Vagina (tissue), 2 donors: ENCODE measurements at regions not wholly inside any gene's neighbourhood (a gene's known extent, or its start where the extent isn't known, plus 50 kb on each side); places are given as distances from the start of the nearest gene placed in this dataset.

Experiments
- DNase-seq, 2 donors: peaks; one replicate each; pipeline ENCODE4 v3.0.0-alpha.2; 2017; ENCODE audit errors: extremely low spot score in 2 of 2
- H3K27ac ChIP-seq: fragments of 200-600 bp; sonication (generic); one replicate; pipeline ENCODE4 v1.5.1; 2019
- H3K27me3 ChIP-seq: fragments of 200-600 bp; sonication (generic); one replicate; pipeline ENCODE4 v1.5.1; 2019
- H3K36me3 ChIP-seq, 2 donors: fragments of 200-600 bp; sonication (generic); one replicate each; pipeline ENCODE4 v1.5.1; 2017 to 2019
- H3K4me1 ChIP-seq: fragments of 200-600 bp; sonication (generic); one replicate; pipeline ENCODE4 v1.5.1; 2019
- H3K4me3 ChIP-seq, 2 donors: fragments of 200-600 bp; sonication (generic); 1 replicate in 1 of 2; 2 replicates in 1 of 2; pipeline ENCODE4 v1.5.1; 2016 to 2019
- H3K9me3 ChIP-seq: fragments of 200-600 bp; sonication (generic); one replicate; pipeline ENCODE4 v1.5.1; 2019
- CTCF ChIP-seq, 3 experiments: fragments of 450-650 bp in 2 of 3; fragments of 200-600 bp in 1 of 3; sonication (generic) in 1 of 3; IDR thresholded peaks; one replicate each; pipeline ENCODE4 v1.5.1; 2017 to 2019; ENCODE audit warnings: antibody characterized with exemption in 3 of 3, mild to moderate bottlenecking in 2 of 3, moderate library complexity in 2 of 3
- POLR2A ChIP-seq, 2 donors: fragments of 450-650 bp; IDR thresholded peaks; one replicate each; pipeline ENCODE4 v1.6.1; 2017; ENCODE audit warnings: antibody characterized with exemption in 2 of 2, mild to moderate bottlenecking in 2 of 2, moderate library complexity in 2 of 2
- POLR2AphosphoS5 ChIP-seq, 2 donors: sonication (generic); formaldehyde crosslinking; IDR thresholded peaks; one replicate each; pipeline ENCODE4 v1.9.0; 2017; ENCODE audit warnings: antibody characterized with exemption in 2 of 2, mild to moderate bottlenecking in 2 of 2, low read depth in 1 of 2; ENCODE audit not compliant: insufficient read depth in 1 of 2
- intact Hi-C: fragments of 100-400 bp; cut with DNase I; formaldehyde crosslinking; loops from one replicate; pipeline ENCODE4 v1.15.1; 2023

- H3K27me3 ChIP-seq = no peaks in the 10 kb centered on the region
- TF ChIP-seq POLR2A (IDR thresholded peaks at IDR 0.05) (no peak), CTCF (IDR thresholded peaks at IDR 0.05) (no peak), POLR2AphosphoS5 (IDR thresholded peaks at IDR 0.05; ENCODE audit: insufficient read depth in 1 of 2, low read depth in 1 of 2) (no peak)
- no peaks in the 10 kb centered on the region for H3K4me1 ChIP-seq
- intact Hi-C loops = no loop called here
- DNase-seq = no peak
- H3K4me3 ChIP-seq = no peak overlapping the region
- H3K36me3 ChIP-seq = no peaks in the 10 kb centered on the region
- H3K9me3 ChIP-seq = no peaks in the 10 kb centered on the region
- no peak overlapping the region for H3K27ac ChIP-seq
These were observed 1573.4 kb downstream of the EFNA5 start for GRCh38 chr5:106097340-106097739.

- H3K27ac ChIP-seq = no peak overlapping the region
- no peaks in the 10 kb centered on the region for H3K27me3 ChIP-seq
- DNase-seq = no peak
- no peaks in the 10 kb centered on the region for H3K4me1 ChIP-seq
- TF ChIP-seq CTCF (IDR thresholded peaks at IDR 0.05) (no peak), POLR2AphosphoS5 (IDR thresholded peaks at IDR 0.05; ENCODE audit: insufficient read depth in 1 of 2, low read depth in 1 of 2) (no peak), POLR2A (IDR thresholded peaks at IDR 0.05) (no peak)
- H3K4me3 ChIP-seq = no peak overlapping the region
- H3K36me3 ChIP-seq = no peaks in the 10 kb centered on the region
- intact Hi-C loops = no loop called here
- H3K9me3 ChIP-seq = no peaks in the 10 kb centered on the region
These were observed 1575.9 kb downstream of the EFNA5 start for GRCh38 chr5:106094839-106095238.

GRCh38 chr5:106094204-106094607 is 1576.5 kb downstream of the EFNA5 start:
- no peak for DNase-seq
- Histone ChIP-seq H3K36me3 (no peaks in the 10 kb centered on the region), H3K4me3 (no peak overlapping the region), H3K27me3 (no peaks in the 10 kb centered on the region), H3K9me3 (no peaks in the 10 kb centered on the region), H3K27ac (no peak overlapping the region), H3K4me1 (no peaks in the 10 kb centered on the region)
- no peak for TF ChIP-seq POLR2AphosphoS5 (IDR thresholded peaks at IDR 0.05; ENCODE audit: insufficient read depth in 1 of 2, low read depth in 1 of 2)
- intact Hi-C loops = no loop called here

GRCh38 chr5:106093134-106093533 is 1577.6 kb downstream of the EFNA5 start:
- no peak overlapping the region for H3K4me3 ChIP-seq
- TF ChIP-seq POLR2AphosphoS5 (IDR thresholded peaks at IDR 0.05; ENCODE audit: insufficient read depth in 1 of 2, low read depth in 1 of 2) (no peak), CTCF (IDR thresholded peaks at IDR 0.05) (no peak)
- H3K4me1 ChIP-seq = no peaks in the 10 kb centered on the region
- H3K27me3 ChIP-seq = no peaks in the 10 kb centered on the region
- intact Hi-C loops = no loop called here
- H3K27ac ChIP-seq = no peak overlapping the region
- H3K9me3 ChIP-seq = no peaks in the 10 kb centered on the region
- H3K36me3 ChIP-seq = no peaks in the 10 kb centered on the region
- no peak for DNase-seq

- Histone ChIP-seq H3K36me3 (no peaks in the 10 kb centered on the region), H3K27ac (no peak overlapping the region), H3K9me3 (no peaks in the 10 kb centered on the region), H3K27me3 (no peaks in the 10 kb centered on the region), H3K4me1 (no peaks in the 10 kb centered on the region), H3K4me3 (no peak overlapping the region)
- no peak for TF ChIP-seq POLR2A (IDR thresholded peaks at IDR 0.05)
- no peak for TF ChIP-seq POLR2AphosphoS5 (IDR thresholded peaks at IDR 0.05; ENCODE audit: insufficient read depth in 1 of 2, low read depth in 1 of 2)
- TF ChIP-seq CTCF (IDR thresholded peaks at IDR 0.05) = no peak
- DNase-seq = no peak
- intact Hi-C loops = no loop called here
These were observed 1578.3 kb downstream of the EFNA5 start for GRCh38 chr5:106092455-106092854.

- Histone ChIP-seq H3K4me1 (no peaks in the 10 kb centered on the region), H3K36me3 (no peaks in the 10 kb centered on the region), H3K27me3 (no peaks in the 10 kb centered on the region), H3K27ac (no peak overlapping the region), H3K9me3 (no peaks in the 10 kb centered on the region), H3K4me3 (no peak overlapping the region)
- DNase-seq = no peak
- intact Hi-C loops = no loop called here
- TF ChIP-seq POLR2A (IDR thresholded peaks at IDR 0.05) (no peak), CTCF (IDR thresholded peaks at IDR 0.05) (no peak), POLR2AphosphoS5 (IDR thresholded peaks at IDR 0.05; ENCODE audit: insufficient read depth in 1 of 2, low read depth in 1 of 2) (no peak)
These were observed 1581.7 kb downstream of the EFNA5 start for GRCh38 chr5:106089073-106089472.
